ENCODE measurements at regions not wholly inside any gene's neighbourhood (a gene's known extent, or its start where the extent isn't known, plus 50 kb on each side); places are given as distances from the start of the nearest gene placed in this dataset.

DNA sequence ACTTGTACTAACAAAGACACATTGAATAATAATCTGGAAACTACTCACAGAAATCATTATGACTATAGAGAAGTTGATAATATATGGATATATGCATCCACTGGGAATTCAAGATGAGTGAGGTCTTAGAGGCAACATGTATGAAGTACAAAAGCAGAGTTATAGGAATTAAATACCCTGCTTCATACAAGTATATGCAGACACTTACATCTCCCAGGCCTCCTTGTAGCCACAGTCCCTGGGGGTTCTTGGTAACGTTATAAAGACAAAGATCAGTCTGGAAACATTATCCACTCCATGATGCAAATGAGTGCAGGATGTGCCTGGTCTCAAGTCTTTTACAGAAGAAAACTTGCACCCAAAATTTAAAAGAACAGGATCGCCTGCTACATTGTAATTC is 92.4 kb upstream of the ANXA1 start:
- H3K27me3 ChIP-seq (ENCODE audit: control insufficient read depth, extremely low read depth, insufficient read depth, low read length): peaks cover 5% of the 10 kb centered on the region

GRCh38 chr9:73056245-73056644 is 95.4 kb upstream of the ANXA1 start:
- TF ChIP-seq EZH2 (IDR thresholded peaks at IDR 0.05; ENCODE audit: low read length) (no peak), CTCF (optimal IDR thresholded peaks at IDR 0.05 in 1 of 3, IDR thresholded peaks at IDR 0.05 in 1 of 3, conservative IDR thresholded peaks at IDR 0.05 in 1 of 3; ENCODE audit: extremely low read depth in 1 of 3, insufficient read depth in 2 of 3, low read length in 3 of 3) (no peak)
- Histone ChIP-seq H3K4me2 (ENCODE audit: control insufficient read depth, extremely low read depth, insufficient read depth, low read depth, low read length) (no peak overlapping the region), H3K9me3 (ENCODE audit: control insufficient read depth, low read depth, low read length) (no peaks in the 10 kb centered on the region), H3K36me3 (ENCODE audit: control insufficient read depth in 2 of 2, extremely low read depth in 1 of 2, insufficient read depth in 2 of 2, low read length in 2 of 2) (no peaks in the 10 kb centered on the region), H2AFZ (ENCODE audit: control insufficient read depth, low read length) (no peak overlapping the region), H3K9ac (ENCODE audit: control insufficient read depth, extremely low read depth, insufficient read depth, low read length) (no peak overlapping the region), H3K4me1 (ENCODE audit: control insufficient read depth, extremely low read depth, insufficient read depth, low read length) (no peaks in the 10 kb centered on the region), H3K4me3 (ENCODE audit: control insufficient read depth in 2 of 3, extremely low read depth in 1 of 3, insufficient read depth in 2 of 3, low read depth in 1 of 3, low read length in 3 of 3) (no peak overlapping the region), H4K20me1 (ENCODE audit: control insufficient read depth, extremely low read depth, insufficient read depth, low read length) (no peaks in the 10 kb centered on the region), H3K9me1 (ENCODE audit: control insufficient read depth, extremely low read depth, insufficient read depth, low read length) (no peaks in the 10 kb centered on the region), H3K79me2 (ENCODE audit: control insufficient read depth, insufficient read depth, low read length) (no peaks in the 10 kb centered on the region), H3K27ac (ENCODE audit: control insufficient read depth, insufficient read depth, low read length) (no peak overlapping the region), H3K27me3 (ENCODE audit: control insufficient read depth, extremely low read depth, insufficient read depth, low read length) (peaks cover 5% of the 10 kb centered on the region)
- FAIRE-seq: no peak
- dilution Hi-C loops (cut with MboI; ENCODE audit: extremely low pct_ligation_motif_present, low sequenced_read_pairs): no loop called here
- no peak for DNase-seq (ENCODE audit: low read depth, low spot score)

More for the DNA sequence above, 92.4 kb upstream of the ANXA1 start:
- no peak overlapping the region for H3K9ac ChIP-seq (ENCODE audit: control insufficient read depth, extremely low read depth, insufficient read depth, low read length)
- TF ChIP-seq EZH2 (IDR thresholded peaks at IDR 0.05; ENCODE audit: low read length) (no peak), CTCF (optimal IDR thresholded peaks at IDR 0.05 in 1 of 3, IDR thresholded peaks at IDR 0.05 in 1 of 3, conservative IDR thresholded peaks at IDR 0.05 in 1 of 3; ENCODE audit: extremely low read depth in 1 of 3, insufficient read depth in 2 of 3, low read length in 3 of 3) (no peak)
- no peak overlapping the region for H3K4me3 ChIP-seq (ENCODE audit: control insufficient read depth in 2 of 3, extremely low read depth in 1 of 3, insufficient read depth in 2 of 3, low read depth in 1 of 3, low read length in 3 of 3)
- no peaks in the 10 kb centered on the region for H3K4me1 ChIP-seq (ENCODE audit: control insufficient read depth, extremely low read depth, insufficient read depth, low read length)
- H3K4me2 ChIP-seq (ENCODE audit: control insufficient read depth, extremely low read depth, insufficient read depth, low read depth, low read length): no peak overlapping the region
- H3K36me3 ChIP-seq (ENCODE audit: control insufficient read depth in 2 of 2, extremely low read depth in 1 of 2, insufficient read depth in 2 of 2, low read length in 2 of 2): no peaks in the 10 kb centered on the region
- H3K9me1 ChIP-seq (ENCODE audit: control insufficient read depth, extremely low read depth, insufficient read depth, low read length): no peaks in the 10 kb centered on the region
- H3K79me2 ChIP-seq (ENCODE audit: control insufficient read depth, insufficient read depth, low read length): no peaks in the 10 kb centered on the region
- no peak overlapping the region for H3K27ac ChIP-seq (ENCODE audit: control insufficient read depth, insufficient read depth, low read length)
- H3K9me3 ChIP-seq (ENCODE audit: control insufficient read depth, low read depth, low read length): no peaks in the 10 kb centered on the region
- no peak for DNase-seq (ENCODE audit: low read depth, low spot score)
- H2AFZ ChIP-seq (ENCODE audit: control insufficient read depth, low read length): no peak overlapping the region
- no peaks in the 10 kb centered on the region for H4K20me1 ChIP-seq (ENCODE audit: control insufficient read depth, extremely low read depth, insufficient read depth, low read length)
- dilution Hi-C loops (cut with MboI; ENCODE audit: extremely low pct_ligation_motif_present, low sequenced_read_pairs): no loop called here
- FAIRE-seq: no peak
